ENCODE measurements at regions not wholly inside any gene's neighbourhood (a gene's known extent, or its start where the extent isn't known, plus 50 kb on each side); places are given as distances from the start of the nearest gene placed in this dataset.

- TF ChIP-seq POLR2AphosphoS5 (IDR thresholded peaks at IDR 0.05), result no peak
- TF ChIP-seq, protein P1, sequence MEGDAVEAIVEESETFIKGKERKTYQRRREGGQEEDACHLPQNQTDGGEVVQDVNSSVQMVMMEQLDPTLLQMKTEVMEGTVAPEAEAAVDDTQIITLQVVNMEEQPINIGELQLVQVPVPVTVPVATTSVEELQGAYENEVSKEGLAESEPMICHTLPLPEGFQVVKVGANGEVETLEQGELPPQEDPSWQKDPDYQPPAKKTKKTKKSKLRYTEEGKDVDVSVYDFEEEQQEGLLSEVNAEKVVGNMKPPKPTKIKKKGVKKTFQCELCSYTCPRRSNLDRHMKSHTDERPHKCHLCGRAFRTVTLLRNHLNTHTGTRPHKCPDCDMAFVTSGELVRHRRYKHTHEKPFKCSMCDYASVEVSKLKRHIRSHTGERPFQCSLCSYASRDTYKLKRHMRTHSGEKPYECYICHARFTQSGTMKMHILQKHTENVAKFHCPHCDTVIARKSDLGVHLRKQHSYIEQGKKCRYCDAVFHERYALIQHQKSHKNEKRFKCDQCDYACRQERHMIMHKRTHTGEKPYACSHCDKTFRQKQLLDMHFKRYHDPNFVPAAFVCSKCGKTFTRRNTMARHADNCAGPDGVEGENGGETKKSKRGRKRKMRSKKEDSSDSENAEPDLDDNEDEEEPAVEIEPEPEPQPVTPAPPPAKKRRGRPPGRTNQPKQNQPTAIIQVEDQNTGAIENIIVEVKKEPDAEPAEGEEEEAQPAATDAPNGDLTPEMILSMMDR (IDR thresholded peaks at IDR 0.05), result no peak
Observed at GRCh38 chr11:120039039-120039438, 98.9 kb downstream of the TRIM29 start.
